Mesothelial cell of epicardium (in vitro differentiated cells): ENCODE measurements at regions not wholly inside any gene's neighbourhood (a gene's known extent, or its start where the extent isn't known, plus 50 kb on each side); places are given as distances from the start of the nearest gene placed in this dataset.
"Not testable (repeated sequence)": the region's sequence is repeated elsewhere in the genome, so short reads cannot be mapped to it uniquely, and the experiment has no call there.

Experiments
- DNase-seq, 2 experiments: peaks; one replicate each; pipeline ENCODE4 v3.0.0; 2021; ENCODE audit warnings: low spot score in 2 of 2; ENCODE audit not compliant: unreplicated experiment in 2 of 2
- H3K27ac Mint-ChIP-seq: 2 replicates; pipeline ENCODE4 v1.8.0; 2021; ENCODE audit warnings: mixed read lengths
- H3K27me3 Mint-ChIP-seq: 2 replicates; pipeline ENCODE4 v1.8.0; 2021; ENCODE audit warnings: low read depth, mixed read lengths
- H3K36me3 Mint-ChIP-seq: 2 replicates; pipeline ENCODE4 v1.8.0; 2021; ENCODE audit warnings: mixed read lengths
- H3K4me1 Mint-ChIP-seq: 2 replicates; pipeline ENCODE4 v1.8.0; 2021; ENCODE audit warnings: mixed read lengths
- H3K4me3 Mint-ChIP-seq: 2 replicates; pipeline ENCODE4 v1.8.0; 2021; ENCODE audit warnings: mild to moderate bottlenecking, moderate library complexity, mixed read lengths
- H3K9me3 Mint-ChIP-seq: 2 replicates; pipeline ENCODE4 v1.8.0; 2021; ENCODE audit warnings: mixed read lengths
- CTCF ChIP-seq: fragments of 200-600 bp; sonication (generic); IDR thresholded peaks from one replicate; pipeline ENCODE4 v1.5.0; 2021; ENCODE audit warnings: antibody characterized with exemption; ENCODE audit not compliant: unreplicated experiment

GRCh38 chr11:83355391-83355790 is 69.2 kb upstream of the CCDC90B start:
- H3K27ac Mint-ChIP-seq, result no peak overlapping the region
- H3K4me1 Mint-ChIP-seq, result no peaks in the 10 kb centered on the region
- H3K4me3 Mint-ChIP-seq, result no peak overlapping the region
- TF ChIP-seq CTCF, result no peak
- no peaks in the 10 kb centered on the region for H3K27me3 Mint-ChIP-seq
- peaks cover 17% of the 10 kb centered on the region for H3K9me3 Mint-ChIP-seq
- peaks cover 5% of the 10 kb centered on the region for H3K36me3 Mint-ChIP-seq
- no peak for DNase-seq

DNA sequence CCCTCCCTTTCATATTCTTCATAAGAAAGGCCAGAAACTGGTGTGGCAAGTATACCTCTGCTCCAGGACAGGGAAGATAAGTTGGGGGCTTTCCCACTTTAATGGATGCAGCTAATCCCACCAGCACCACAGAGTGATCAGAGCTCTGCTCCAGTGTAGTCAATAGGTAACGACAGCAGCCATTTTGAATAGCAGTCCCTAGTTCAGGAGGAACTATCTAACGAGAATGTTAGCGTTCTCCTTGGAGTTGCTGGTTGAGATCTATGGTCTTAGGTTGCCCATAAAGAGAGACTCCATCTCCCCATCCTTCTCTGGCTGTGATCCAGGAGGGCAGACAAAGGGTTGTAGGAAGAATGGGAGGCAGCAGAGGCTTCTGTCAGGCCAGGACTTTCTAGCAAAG is 64.0 kb upstream of the CCDC90B start:
- no peak for TF ChIP-seq CTCF
- H3K27ac Mint-ChIP-seq, result no peak overlapping the region
- peaks cover 2% of the 10 kb centered on the region for H3K36me3 Mint-ChIP-seq
- peaks cover 11% of the 10 kb centered on the region for H3K9me3 Mint-ChIP-seq
- peaks cover 12% of the 10 kb centered on the region for H3K4me1 Mint-ChIP-seq
- no peak overlapping the region for H3K4me3 Mint-ChIP-seq
- DNase-seq, result no peak
- no peaks in the 10 kb centered on the region for H3K27me3 Mint-ChIP-seq

- Mint-ChIP-seq H3K4me3 (no peak overlapping the region), H3K36me3 (peaks cover 2% of the 10 kb centered on the region), H3K9me3 (peaks cover 18% of the 10 kb centered on the region), H3K4me1 (peaks cover 12% of the 10 kb centered on the region), H3K27ac (peak overlapping the region; percentile 68), H3K27me3 (no peaks in the 10 kb centered on the region)
- DNase-seq, result no peak
- no peak for TF ChIP-seq CTCF
Measured at GRCh38 chr11:83349296-83349695, 63.1 kb upstream of the CCDC90B start.

- Mint-ChIP-seq H3K4me1 (peaks cover 12% of the 10 kb centered on the region), H3K9me3 (peaks cover 12% of the 10 kb centered on the region)
- not testable (repeated sequence) for H3K27me3 Mint-ChIP-seq, DNase-seq, H3K27ac Mint-ChIP-seq, H3K4me3 Mint-ChIP-seq, H3K36me3 Mint-ChIP-seq
Measured at GRCh38 chr11:83346706-83347105, 60.5 kb upstream of the CCDC90B start.

GRCh38 chr11:83344521-83344920 is 58.4 kb upstream of the CCDC90B start:
- not testable (repeated sequence) for H3K27me3 Mint-ChIP-seq, DNase-seq, H3K4me3 Mint-ChIP-seq, H3K27ac Mint-ChIP-seq, H3K4me1 Mint-ChIP-seq, H3K36me3 Mint-ChIP-seq
- peaks cover 12% of the 10 kb centered on the region for H3K9me3 Mint-ChIP-seq

DNA sequence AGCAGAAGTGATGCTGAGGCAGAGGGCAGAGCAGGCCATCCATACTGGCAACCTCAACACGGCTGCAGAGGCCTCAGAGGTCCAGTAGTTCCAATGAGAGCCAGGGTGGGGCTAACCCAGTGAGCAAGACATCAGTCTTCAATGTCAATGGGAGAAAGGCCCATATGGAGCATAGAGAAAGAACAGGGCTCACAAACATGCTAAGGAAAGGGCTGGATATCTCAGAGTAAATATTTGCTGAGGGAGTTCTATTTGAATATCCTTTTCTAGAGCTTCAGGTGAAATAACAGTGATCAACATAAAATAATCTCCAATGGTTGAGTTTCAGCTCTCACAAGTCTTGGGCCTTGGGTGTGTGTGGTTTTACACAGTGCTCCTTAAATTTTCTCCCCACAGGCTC is 50.8 kb upstream of the CCDC90B start:
- H3K27ac Mint-ChIP-seq, result no peak overlapping the region
- H3K4me1 Mint-ChIP-seq, result no peaks in the 10 kb centered on the region
- H3K27me3 Mint-ChIP-seq, result no peaks in the 10 kb centered on the region
- H3K9me3 Mint-ChIP-seq, result no peaks in the 10 kb centered on the region
- no peaks in the 10 kb centered on the region for H3K36me3 Mint-ChIP-seq
- DNase-seq, result no peak
- H3K4me3 Mint-ChIP-seq, result no peak overlapping the region
- no peak for TF ChIP-seq CTCF
